Adipocyte (in vitro differentiated cells): ENCODE measurements at regions not wholly inside any gene's neighbourhood (a gene's known extent, or its start where the extent isn't known, plus 50 kb on each side); places are given as distances from the start of the nearest gene placed in this dataset.

Experiments
- DNase-seq: peaks from one replicate; pipeline ENCODE4 v3.0.0-alpha.2; 2015; ENCODE audit warnings: low read depth
- H3K27me3 ChIP-seq: replicated peaks from 2 replicates; pipeline ENCODE4 v1.7.0; 2013; ENCODE audit warnings: mild to moderate bottlenecking, low read length, moderate library complexity; ENCODE audit not compliant: control insufficient read depth, insufficient read depth
- H3K36me3 ChIP-seq: 2 replicates; pipeline ENCODE4 v1.7.0; 2013; ENCODE audit warnings: low read length, mild to moderate bottlenecking, moderate library complexity; ENCODE audit not compliant: control insufficient read depth, insufficient read depth, severe bottlenecking
- H3K4me1 ChIP-seq: 2 replicates; pipeline ENCODE4 v1.7.0; 2013; ENCODE audit warnings: mild to moderate bottlenecking, low read length, moderate library complexity; ENCODE audit not compliant: control insufficient read depth, insufficient read depth
- H3K4me3 ChIP-seq: 2 replicates; pipeline ENCODE4 v1.7.0; 2013; ENCODE audit warnings: mild to moderate bottlenecking, low read length, moderate library complexity
- H3K9ac ChIP-seq: 2 replicates; pipeline ENCODE4 v1.7.0; 2013; ENCODE audit warnings: mild to moderate bottlenecking, low read length, moderate library complexity
- H3K9me3 ChIP-seq: 2 replicates; pipeline ENCODE4 v1.7.0; 2013; ENCODE audit warnings: mild to moderate bottlenecking, low read length, moderate library complexity; ENCODE audit not compliant: control insufficient read depth

DNA sequence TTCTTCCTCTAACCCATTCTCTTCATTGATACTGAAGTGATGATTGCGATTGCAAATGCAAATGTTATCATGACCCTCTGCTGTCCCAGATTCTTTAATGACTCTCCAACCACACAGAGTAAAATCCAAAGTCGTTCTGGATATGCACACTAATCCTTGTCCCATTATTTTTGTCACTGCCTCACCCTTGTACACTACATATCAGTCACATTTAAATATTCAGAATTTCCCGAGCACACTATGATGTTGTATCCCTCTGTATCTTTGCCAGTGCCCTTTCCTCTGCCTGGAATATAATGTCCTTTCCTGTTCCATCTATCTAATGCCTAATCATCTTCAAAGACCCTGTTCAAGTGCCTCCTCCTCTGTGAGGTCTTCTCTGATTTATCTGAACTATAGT, 55.4 kb upstream of the MMP13 start:
- Histone ChIP-seq H3K9me3 (peaks cover 11% of the 10 kb centered on the region), H3K4me1 (peaks cover 31% of the 10 kb centered on the region), H3K9ac (no peak overlapping the region), H3K27me3 (no peaks in the 10 kb centered on the region), H3K36me3 (no peaks in the 10 kb centered on the region), H3K4me3 (no peak overlapping the region)
- no peak for DNase-seq

DNA sequence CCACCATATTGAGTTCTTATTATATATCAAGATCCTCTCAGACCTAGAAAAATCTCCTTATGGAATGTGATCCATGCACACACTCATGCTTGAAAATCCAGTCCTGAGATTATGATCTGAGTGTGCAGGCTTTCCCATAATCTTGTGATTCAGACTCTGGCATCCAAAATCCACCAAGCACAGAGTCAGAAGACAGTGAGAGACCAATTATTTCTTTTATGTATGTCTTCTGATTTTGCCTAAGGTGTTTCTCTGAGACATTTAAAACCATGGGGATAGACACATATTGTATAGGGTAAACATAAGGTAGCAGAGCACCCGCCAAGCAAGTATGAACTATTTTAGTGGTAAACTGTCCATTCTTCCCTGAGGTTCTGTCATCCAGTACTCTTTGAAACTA, 52.0 kb upstream of the MMP13 start:
- Histone ChIP-seq H3K4me3 (no peak overlapping the region), H3K27me3 (no peaks in the 10 kb centered on the region), H3K36me3 (no peaks in the 10 kb centered on the region), H3K9ac (no peak overlapping the region), H3K4me1 (peaks cover 3% of the 10 kb centered on the region), H3K9me3 (peaks cover 11% of the 10 kb centered on the region)
- peak; percentile 40 for DNase-seq
